Left lung (tissue), 4 donors: ENCODE measurements at regions not wholly inside any gene's neighbourhood (a gene's known extent, or its start where the extent isn't known, plus 50 kb on each side); places are given as distances from the start of the nearest gene placed in this dataset.

ENCODE experiments used
- ATAC-seq: fragments of 200-7000 bp; cut with Tn5 transposase; one replicate; pipeline ENCODE4 v1.9.1; 2020; ENCODE audit warnings: moderate library complexity
- DNase-seq, 4 donors: peaks; one replicate each; pipeline ENCODE4 v3.0.0-alpha.2; 2013 to 2020
- H3K27ac ChIP-seq, 2 donors: fragments of 200-600 bp; sonication (generic) in 1 of 2; one replicate each; pipeline versions ENCODE4 v1.5.0 to v1.8.0; 2020 to 2021
- H3K27me3 ChIP-seq, 2 donors: fragments of 200-600 bp; sonication (generic) in 1 of 2; one replicate each; pipeline versions ENCODE4 v1.5.0 to v1.8.0; 2020 to 2021
- H3K36me3 ChIP-seq, 2 donors: fragments of 200-600 bp; sonication (generic) in 1 of 2; one replicate each; pipeline versions ENCODE4 v1.5.0 to v1.8.0; 2020 to 2021
- H3K4me1 ChIP-seq, 2 donors: fragments of 200-600 bp; one replicate each; pipeline ENCODE4 v1.8.0; 2021
- H3K4me3 ChIP-seq, 2 donors: fragments of 200-600 bp; sonication (generic) in 1 of 2; one replicate each; pipeline versions ENCODE4 v1.5.0 to v1.8.0; 2020 to 2021; ENCODE audit warnings: mild to moderate bottlenecking in 1 of 2
- H3K9me3 ChIP-seq, 2 donors: fragments of 200-600 bp; sonication (generic) in 1 of 2; one replicate each; pipeline versions ENCODE4 v1.5.0 to v1.8.0; 2020 to 2021
- intact Hi-C, 2 donors: fragments of 100-400 bp; cut with DNase I; formaldehyde crosslinking; loops; one replicate each; pipeline versions ENCODE4 v1.11.2 to v1.14.2; 2022
- TF ChIP-seq, protein P1 (sequence below), 2 donors: fragments of 200-600 bp; sonication (generic) in 1 of 2; IDR thresholded peaks; one replicate each; pipeline versions ENCODE4 v1.5.0 to v1.8.0; 2021; ENCODE audit warnings: antibody characterized with exemption in 2 of 2
- donor health status: DM: no; HTN: yes; CAD: no.
- donor health status: DM: no; HTN: no; CAD: no.

DNA sequence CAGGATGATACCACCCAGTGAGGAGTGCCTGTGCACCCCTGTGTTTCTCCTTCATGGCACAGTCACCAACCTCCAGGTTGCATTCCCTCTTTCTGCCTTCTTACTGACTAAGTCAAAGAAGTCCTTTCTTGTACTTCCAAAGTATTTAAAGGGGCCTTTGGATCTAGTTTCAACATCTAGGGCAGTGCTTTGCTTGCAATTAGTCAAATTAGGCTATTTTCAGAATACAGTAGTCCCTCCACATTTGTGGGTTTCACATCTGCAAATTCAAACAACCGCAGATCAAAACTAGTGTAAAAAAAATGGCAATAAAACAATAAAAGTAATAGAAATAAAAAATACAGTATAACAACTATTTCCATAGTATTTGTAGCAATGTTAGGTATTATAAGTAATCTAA lies 333.9 kb upstream of the SEMA6A start:
- DNase-seq, result no peak
- intact Hi-C loops, result no loop called here
- Histone ChIP-seq H3K4me3 (no peak overlapping the region), H3K27me3 (no peaks in the 10 kb centered on the region), H3K36me3 (no peaks in the 10 kb centered on the region), H3K4me1 (no peaks in the 10 kb centered on the region), H3K9me3 (no peaks in the 10 kb centered on the region), H3K27ac (no peak overlapping the region)
- ATAC-seq, result no peak
- TF ChIP-seq, protein P1, sequence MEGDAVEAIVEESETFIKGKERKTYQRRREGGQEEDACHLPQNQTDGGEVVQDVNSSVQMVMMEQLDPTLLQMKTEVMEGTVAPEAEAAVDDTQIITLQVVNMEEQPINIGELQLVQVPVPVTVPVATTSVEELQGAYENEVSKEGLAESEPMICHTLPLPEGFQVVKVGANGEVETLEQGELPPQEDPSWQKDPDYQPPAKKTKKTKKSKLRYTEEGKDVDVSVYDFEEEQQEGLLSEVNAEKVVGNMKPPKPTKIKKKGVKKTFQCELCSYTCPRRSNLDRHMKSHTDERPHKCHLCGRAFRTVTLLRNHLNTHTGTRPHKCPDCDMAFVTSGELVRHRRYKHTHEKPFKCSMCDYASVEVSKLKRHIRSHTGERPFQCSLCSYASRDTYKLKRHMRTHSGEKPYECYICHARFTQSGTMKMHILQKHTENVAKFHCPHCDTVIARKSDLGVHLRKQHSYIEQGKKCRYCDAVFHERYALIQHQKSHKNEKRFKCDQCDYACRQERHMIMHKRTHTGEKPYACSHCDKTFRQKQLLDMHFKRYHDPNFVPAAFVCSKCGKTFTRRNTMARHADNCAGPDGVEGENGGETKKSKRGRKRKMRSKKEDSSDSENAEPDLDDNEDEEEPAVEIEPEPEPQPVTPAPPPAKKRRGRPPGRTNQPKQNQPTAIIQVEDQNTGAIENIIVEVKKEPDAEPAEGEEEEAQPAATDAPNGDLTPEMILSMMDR (IDR thresholded peaks at IDR 0.05), result no peak

DNA sequence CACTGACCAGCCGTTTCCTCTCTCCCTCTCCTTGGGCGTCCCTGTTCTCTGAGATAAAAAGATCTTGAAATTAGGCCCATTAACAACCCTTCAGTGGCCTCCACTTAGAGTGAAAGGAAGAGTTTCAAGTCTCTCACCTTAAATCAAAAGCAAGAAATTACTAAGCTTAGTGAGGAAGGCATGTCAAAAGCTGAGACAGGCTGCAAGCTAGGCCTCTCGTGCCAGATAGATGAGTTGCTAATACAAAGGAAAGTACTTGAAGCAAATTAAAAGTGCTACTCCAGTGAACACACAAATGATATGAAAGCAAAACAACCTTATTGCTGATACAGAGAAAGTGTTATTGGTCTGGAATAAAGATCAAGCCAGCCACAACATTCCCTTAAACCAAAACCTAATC lies 331.3 kb upstream of the SEMA6A start:
- Histone ChIP-seq H3K36me3 (no peaks in the 10 kb centered on the region), H3K27me3 (no peaks in the 10 kb centered on the region), H3K4me3 (no peak overlapping the region), H3K27ac (no peak overlapping the region), H3K4me1 (no peaks in the 10 kb centered on the region), H3K9me3 (no peaks in the 10 kb centered on the region)
- intact Hi-C loops, result no loop called here
- DNase-seq (no peak), ATAC-seq (no peak)
- TF ChIP-seq, protein P1 (IDR thresholded peaks at IDR 0.05), result no peak

GRCh38 chr5:116900793-116901192 lies 326.2 kb upstream of the SEMA6A start:
- no peak overlapping the region for H3K4me3 ChIP-seq
- TF ChIP-seq, protein P1 (IDR thresholded peaks at IDR 0.05), result no peak
- no peaks in the 10 kb centered on the region for H3K36me3 ChIP-seq
- intact Hi-C loops, result no loop called here
- H3K9me3 ChIP-seq, result no peaks in the 10 kb centered on the region
- DNase-seq (no peak), ATAC-seq (no peak)
- H3K4me1 ChIP-seq, result no peaks in the 10 kb centered on the region
- no peak overlapping the region for H3K27ac ChIP-seq
- H3K27me3 ChIP-seq, result peaks cover 0 to 2% of the 10 kb centered on the region in 2 donors

DNA sequence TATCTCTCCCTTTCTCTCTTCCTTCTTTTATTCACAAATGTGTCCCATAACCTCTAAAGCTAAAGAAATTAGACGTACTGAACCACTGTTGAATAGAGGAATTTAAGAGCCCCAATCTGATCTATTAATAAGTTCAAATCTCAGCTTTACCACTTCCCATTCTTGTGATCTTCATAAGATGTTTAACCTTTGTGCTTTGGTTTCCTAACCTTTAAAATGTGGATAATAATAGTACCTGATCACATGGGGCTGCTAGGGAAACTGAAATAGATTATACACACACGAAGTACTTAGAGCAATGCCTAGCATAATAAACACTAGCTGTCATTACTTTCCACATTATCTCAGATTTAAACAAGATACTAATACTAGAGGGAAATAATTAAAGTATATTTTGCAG lies 324.3 kb upstream of the SEMA6A start:
- DNase-seq, result no peak
- TF ChIP-seq, protein P1 (IDR thresholded peaks at IDR 0.05), result no peak
- H3K27me3 ChIP-seq, result peaks cover 0 to 15% of the 10 kb centered on the region in 2 donors
- H3K27ac ChIP-seq, result no peak overlapping the region
- H3K36me3 ChIP-seq, result no peaks in the 10 kb centered on the region
- no peaks in the 10 kb centered on the region for H3K4me1 ChIP-seq
- H3K9me3 ChIP-seq, result no peaks in the 10 kb centered on the region
- no peak for ATAC-seq
- H3K4me3 ChIP-seq, result no peak overlapping the region
- intact Hi-C loops, result no loop called here

- H3K27ac ChIP-seq, result no peak overlapping the region
- H3K36me3 ChIP-seq, result no peaks in the 10 kb centered on the region
- no peaks in the 10 kb centered on the region for H3K4me1 ChIP-seq
- intact Hi-C loops, result no loop called here
- DNase-seq, result no peak
- no peak overlapping the region for H3K4me3 ChIP-seq
- no peak for ATAC-seq
- H3K9me3 ChIP-seq, result no peaks in the 10 kb centered on the region
- TF ChIP-seq, protein P1 (IDR thresholded peaks at IDR 0.05), result no peak
- peaks cover 0 to 17% of the 10 kb centered on the region in 2 donors for H3K27me3 ChIP-seq
Measured at GRCh38 chr5:116897291-116897690, 322.7 kb upstream of the SEMA6A start.
